Ishikawa (cell line): ENCODE measurements at regions not wholly inside any gene's neighbourhood (a gene's known extent, or its start where the extent isn't known, plus 50 kb on each side); places are given as distances from the start of the nearest gene placed in this dataset.

Experiments used
- CREB1 ChIP-seq: IDR thresholded peaks from 2 replicates; pipeline ENCODE4 v1.6.1; 2012; ENCODE audit warnings: low read depth
- EGR1 ChIP-seq: IDR thresholded peaks from 2 replicates; pipeline ENCODE4 v1.6.1; 2012
- FOXM1 ChIP-seq: IDR thresholded peaks from 2 replicates; pipeline ENCODE4 v1.6.1; 2012; ENCODE audit warnings: low read depth, borderline replicate concordance
- MAX ChIP-seq: IDR thresholded peaks from 2 replicates; pipeline ENCODE4 v1.6.1; 2012
- NFIC ChIP-seq: IDR thresholded peaks from 2 replicates; pipeline ENCODE4 v1.6.1; 2012
- RAD21 ChIP-seq: IDR thresholded peaks from 2 replicates; pipeline ENCODE4 v1.6.1; 2012; ENCODE audit warnings: low read depth
- REST ChIP-seq: IDR thresholded peaks from 2 replicates; pipeline ENCODE4 v1.6.1; 2012; ENCODE audit warnings: low read depth, mild to moderate bottlenecking
- TCF12 ChIP-seq: IDR thresholded peaks from 2 replicates; pipeline ENCODE4 v1.6.1; 2012; ENCODE audit warnings: low read depth
- YY1 ChIP-seq: IDR thresholded peaks from 2 replicates; pipeline ENCODE4 v1.6.1; 2012; ENCODE audit warnings: low read depth
- ZBTB7A ChIP-seq: IDR thresholded peaks from 2 replicates; pipeline ENCODE4 v1.6.1; 2012; ENCODE audit warnings: low read depth

- TF ChIP-seq YY1 = no peak
- no peak for TF ChIP-seq FOXM1
- no peak for TF ChIP-seq RAD21
- no peak for TF ChIP-seq EGR1
- no peak for TF ChIP-seq CREB1
- no peak for TF ChIP-seq REST
- no peak for TF ChIP-seq NFIC
- no peak for TF ChIP-seq ZBTB7A
- no peak for TF ChIP-seq TCF12
- no peak for TF ChIP-seq MAX
These were observed 440.1 kb downstream of the MIAT start for GRCh38 chr22:27097506-27097905.
